Stimulated activated CD4-positive, alpha-beta T cell treated with anti-CD3 and anti-CD28 coated beads, Interleukin-4, amount 100 ng/mL, for 4 hours (primary cell): ENCODE measurements at regions not wholly inside any gene's neighbourhood (a gene's known extent, or its start where the extent isn't known, plus 50 kb on each side); places are given as distances from the start of the nearest gene placed in this dataset.

Experiments
- DNase-seq, 2 experiments: peaks; one replicate each; pipeline ENCODE4 v3.0.0-alpha.2; 2020

DNA sequence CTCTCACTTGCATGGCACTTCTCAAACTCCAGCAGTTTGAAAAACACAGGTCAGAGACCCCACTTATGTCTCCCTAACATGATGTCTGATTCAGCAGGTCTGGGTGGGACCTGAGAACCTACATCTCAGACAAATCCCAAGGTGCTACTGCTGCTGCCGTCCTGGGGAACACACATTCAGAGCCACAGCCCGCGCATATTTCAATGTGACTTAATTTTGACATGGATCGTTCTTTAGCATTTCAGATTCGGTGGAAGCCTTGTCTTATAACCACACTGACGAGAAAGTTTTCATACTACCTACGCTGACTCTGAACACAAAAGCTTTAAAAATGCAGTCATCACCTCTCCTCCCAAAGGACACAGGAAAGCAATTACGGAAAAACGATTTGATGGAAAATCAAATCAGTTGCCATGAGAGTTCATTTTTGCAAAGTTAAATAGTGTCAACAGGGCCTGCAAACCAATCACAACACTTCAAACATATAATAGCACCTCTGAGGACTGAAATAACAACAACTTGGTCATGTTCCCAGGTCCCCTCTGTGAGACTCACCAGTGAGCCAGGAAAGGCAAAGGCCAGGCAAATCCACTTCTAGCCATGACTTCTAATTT, 132.6 kb downstream of the SHANK2 start:
- no peak for DNase-seq

DNA sequence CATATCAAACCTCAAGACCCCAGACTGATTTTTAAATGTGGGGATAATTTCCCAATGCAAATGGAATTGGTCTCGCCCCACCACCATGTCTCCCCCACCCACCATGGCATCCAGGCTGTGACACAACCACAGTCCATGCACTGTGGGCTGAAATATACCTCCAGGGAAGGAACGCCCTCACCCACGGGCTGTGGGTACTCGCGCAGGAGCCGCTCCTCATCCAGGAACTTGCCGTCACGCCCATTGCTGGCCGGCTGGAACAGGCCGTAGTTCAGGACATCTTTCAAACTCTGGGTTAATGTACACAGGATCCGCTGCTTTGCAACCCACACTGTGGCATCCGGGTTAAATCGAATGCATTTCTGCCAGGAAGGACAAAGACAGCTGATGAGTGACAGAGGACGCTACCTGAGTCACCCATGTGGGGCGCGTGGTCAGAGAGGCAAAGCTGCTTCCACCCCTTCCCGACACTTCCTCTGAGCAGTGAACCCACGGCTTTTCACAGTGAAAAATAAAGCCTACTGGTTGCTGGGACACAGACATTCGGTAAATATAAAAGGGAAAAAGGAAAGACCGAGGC, 133.6 kb downstream of the SHANK2 start:
- no peak for DNase-seq

DNA sequence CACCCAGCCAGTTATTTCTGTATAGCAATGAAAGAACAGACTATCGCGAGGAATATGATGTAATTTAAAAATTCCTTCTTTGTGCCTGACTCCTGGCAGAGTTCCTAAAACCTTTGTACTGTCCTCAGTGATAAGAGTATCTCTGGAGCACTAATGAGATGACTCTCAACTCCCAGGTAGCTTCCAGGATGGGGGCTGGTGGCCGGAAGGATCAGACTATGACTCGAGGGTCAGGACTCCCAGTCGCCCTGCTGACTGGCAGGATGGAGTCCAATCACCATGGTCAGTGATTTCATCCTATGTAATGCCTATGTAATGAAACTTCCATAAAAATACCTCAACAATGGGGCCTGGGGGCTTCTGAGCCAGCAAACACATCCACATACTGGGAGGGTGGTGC, 135.1 kb downstream of the SHANK2 start:
- DNase-seq, result no peak

DNA sequence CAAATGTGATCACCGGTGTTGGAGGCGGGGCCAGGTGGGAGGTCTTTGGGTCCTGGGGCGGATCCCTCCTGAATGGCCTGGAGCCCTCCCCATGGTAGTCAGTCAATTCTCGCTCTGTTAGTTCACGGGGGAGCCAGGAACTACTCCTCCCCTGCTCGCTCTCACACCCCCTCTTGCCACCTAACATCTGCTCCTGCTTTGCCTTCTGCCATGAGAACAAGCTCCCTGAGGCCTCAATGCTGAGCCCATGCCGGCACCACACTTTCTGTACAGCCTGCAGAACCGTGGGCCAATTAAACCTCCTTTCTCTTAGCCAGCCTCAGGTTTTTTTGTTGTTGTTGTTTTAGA, 135.7 kb downstream of the SHANK2 start:
- DNase-seq, result no peak

DNA sequence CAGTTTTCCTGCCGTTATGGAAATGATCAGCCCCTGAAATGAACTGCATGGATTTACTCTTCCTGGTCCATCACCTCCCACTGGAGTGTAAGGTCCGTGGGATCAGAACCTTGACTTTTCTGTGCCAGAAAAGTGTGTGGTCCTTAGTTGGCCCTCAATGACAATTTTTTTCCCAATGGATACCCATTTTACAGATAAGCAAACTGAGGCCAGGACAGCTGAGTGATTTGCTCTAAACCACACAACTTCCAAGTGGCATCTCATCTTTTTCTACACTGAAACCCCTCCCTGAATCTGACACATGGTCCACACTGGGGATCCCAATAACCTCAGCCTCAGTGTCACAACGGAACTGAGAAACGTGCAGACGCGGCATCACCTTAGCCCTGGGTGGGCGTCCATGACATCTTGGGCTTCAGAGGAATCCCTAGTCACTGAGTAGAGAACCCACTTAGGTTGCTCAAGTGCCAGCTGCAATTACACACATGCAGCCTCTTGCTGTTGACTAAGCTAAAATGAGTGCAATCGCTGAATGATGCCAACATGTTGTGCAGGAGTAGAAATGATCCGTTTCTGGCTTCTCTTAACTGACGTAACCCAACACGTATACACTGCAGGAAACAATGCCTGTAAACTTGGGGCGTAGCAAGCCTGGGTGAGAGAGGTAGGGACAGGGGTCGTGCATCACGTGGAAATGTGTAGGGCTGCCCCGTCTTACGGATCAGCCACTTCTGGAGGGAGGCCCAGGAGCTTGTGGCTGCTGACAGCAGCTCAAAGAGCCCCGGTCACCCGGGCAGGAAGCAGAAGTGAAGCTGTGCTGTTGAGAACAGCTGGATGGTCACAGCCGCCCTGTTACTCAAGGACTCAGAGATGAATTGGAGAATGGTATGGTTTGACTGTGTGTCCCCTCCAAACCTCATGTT, 136.3 kb downstream of the SHANK2 start:
- no peak for DNase-seq

DNA sequence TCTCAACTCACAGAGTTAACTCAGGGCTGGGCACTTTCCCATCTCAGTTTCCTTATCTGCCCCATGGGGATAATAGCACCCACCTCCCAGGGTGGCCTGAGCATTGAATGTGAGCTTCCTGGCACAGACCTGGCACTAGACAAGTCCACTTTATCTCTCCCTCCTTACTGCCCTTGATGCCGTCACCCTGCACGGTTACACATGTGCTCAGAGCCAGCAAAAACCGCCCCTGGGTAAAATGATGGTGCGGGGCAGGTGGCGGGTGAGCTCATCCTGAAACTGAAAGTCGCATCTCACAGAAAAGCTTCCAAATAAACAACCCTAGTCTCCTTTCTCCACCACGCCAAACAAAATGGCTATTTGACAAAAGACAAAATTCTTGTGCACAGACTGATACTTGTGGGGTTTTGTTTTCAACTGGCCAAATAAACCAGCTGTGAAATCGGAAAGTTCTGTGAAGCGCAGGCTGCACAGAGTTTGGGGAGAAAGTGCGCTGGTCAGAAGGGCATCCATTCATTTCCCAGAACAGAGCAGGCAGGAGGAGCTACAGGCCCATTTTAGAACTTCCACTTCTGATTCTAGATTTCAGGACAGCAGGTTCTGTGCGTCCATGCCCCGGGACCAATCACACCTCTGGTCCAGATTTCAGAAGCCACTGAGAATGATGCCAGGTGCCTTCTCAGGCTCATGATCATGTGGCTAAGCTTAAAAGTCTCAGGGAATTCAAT, 138.1 kb downstream of the SHANK2 start:
- no peak for DNase-seq

DNA sequence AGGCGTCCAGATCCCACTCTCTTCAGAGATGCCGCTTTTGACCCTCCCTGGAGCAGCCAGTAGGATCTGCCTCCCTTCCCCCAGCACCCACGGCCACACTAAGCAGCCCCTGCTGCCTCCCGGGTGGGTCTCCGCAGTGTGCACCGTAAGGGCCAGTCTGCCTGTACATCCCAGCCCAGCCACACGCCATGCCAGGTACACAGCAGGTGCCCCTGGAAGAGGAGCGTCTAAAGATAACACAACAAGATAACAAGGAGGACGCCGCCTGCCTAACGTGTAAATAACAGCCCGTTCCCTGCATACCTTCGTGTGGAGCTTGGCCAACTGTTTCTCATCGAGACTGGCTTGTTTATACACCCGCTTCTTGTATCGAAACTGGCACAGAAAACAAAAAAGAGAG, 139.4 kb downstream of the SHANK2 start:
- DNase-seq, result no peak

DNA sequence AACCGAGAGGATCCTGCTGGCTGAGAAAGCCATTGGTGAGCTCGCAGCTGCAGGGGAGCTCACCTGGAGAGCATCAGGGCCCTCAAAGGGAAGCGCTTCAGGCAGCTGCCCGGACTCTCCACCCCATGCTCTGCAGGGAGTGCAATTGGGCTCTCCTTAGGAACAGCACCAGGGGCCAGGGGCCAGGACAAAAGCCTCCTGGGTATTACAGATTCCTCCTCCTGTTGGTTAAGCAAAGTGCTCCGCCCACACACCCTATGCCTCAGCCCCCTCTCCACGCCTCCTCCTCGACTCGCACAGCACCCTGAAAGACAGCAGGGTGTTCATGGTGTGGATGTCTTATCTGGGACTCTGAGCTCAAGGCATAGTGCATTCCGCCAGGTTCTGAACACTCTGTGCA, 139.9 kb downstream of the SHANK2 start:
- DNase-seq, result no peak

DNA sequence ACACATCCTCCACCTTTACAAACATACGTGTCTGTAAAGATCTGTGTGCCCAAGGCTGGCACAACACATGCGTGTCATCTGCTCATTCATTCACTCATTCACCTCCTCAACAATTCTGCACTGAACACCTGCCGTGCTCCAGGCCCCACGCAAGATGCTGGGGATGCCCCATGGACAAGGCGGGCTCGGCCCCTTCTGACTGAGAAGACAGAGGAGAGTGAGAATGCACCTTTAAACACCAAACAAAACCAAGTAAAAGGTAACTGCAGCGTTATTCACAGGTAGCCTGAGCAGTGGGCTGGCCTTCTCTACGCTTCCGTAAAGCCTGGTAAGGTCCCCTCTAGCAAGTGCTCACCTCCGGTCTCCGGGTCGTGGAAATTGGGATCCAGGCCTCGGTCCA, 142.8 kb downstream of the SHANK2 start:
- DNase-seq, result no peak

DNA sequence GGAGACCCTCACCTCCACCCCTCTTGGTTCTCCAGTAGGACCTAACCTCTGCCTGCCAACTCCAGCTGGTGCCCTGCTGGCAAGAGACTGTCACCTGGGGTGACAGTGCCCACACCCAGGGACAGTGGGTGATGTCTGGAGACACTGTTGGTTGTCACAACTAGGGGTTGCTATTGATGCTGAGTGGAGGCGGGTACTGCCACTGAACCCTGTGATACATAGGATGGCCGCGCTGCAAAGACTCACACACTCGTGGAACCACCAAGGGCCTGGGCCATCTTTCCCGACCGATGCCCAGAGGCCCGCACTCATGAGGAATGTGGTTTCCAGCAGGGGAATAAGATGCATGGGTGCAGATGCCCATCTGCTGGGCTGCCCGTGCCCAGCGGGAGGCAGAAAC, 143.2 kb downstream of the SHANK2 start:
- no peak for DNase-seq

DNA sequence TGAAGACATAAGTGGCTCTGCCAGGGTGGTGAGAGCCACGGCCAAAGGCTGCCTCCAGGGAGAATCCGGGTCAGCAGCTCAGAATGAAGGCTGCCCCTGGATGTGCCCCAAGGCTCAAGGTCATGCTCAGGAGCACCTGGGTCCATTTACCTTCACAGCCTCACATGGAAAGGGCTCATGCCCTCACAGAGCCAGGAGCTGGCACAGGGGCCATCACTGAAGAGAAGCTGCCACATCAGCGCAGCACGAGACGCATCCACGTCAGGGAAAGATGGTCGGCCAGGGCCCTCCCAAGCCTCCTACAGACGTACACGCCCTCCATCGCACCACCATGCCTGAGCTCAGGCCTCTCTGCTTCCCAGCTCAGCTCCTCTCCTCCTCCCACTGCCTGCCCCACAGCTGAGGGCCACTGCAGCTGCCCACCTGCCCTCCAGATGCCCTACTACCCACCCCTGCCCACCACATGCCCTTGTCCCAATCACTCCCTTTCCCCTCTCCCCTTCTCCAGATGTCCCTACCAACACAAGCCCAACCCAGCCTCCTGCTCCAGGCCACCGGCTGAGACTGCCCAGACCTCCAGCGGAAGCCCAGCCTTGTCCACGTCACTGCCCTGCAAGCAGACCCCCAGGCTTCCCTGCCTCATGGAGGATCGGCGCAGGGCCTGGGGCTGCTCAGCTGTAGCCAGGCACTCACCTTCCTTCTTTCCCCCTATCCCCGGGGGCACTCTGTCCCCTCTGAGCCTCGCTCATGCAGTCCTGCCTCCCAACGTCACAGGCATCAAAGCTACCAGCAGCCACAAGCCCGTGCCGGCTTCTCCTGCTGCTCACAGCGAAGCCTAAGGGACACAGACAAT, 144.1 kb downstream of the SHANK2 start:
- DNase-seq, result no peak

DNA sequence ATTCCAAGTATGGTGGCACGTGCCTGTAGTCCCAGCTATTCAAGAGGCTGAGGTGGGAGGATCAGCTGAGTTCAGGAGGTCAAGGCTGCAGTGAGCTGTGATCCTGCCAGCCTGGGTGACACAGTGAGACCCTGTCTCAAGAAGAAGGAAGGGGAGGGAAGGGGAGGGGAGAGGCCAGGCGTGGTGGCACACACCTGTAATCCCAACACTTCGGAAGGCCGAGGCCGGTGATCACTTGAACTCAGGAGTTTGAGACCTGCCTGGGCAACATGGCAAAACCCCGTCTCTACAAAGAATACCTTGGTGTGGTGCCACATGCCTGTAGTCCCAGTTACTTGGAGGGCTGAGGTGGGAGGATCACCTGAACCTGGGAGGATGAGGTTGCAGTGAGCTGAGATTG, 145.7 kb downstream of the SHANK2 start:
- DNase-seq, result no peak

DNA sequence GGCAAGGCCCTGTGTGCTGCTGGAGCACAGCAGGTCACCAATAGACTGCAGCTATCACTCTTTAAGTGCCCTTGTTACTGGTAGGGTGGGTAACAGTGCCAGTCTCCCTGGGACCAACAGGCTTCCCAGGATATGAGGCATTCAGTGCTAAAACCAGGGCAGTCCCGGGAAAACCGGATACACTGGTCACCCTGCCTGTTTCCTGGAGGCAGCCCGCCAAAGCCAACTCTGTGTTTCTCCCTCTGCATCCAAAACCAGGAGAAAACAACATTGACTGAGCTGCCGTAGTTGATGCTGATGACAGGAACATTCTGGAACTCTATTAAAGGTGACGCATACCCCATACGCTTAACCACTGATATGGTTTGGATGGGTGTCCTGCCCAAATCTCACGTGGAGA, 149.1 kb downstream of the SHANK2 start:
- no peak for DNase-seq

DNA sequence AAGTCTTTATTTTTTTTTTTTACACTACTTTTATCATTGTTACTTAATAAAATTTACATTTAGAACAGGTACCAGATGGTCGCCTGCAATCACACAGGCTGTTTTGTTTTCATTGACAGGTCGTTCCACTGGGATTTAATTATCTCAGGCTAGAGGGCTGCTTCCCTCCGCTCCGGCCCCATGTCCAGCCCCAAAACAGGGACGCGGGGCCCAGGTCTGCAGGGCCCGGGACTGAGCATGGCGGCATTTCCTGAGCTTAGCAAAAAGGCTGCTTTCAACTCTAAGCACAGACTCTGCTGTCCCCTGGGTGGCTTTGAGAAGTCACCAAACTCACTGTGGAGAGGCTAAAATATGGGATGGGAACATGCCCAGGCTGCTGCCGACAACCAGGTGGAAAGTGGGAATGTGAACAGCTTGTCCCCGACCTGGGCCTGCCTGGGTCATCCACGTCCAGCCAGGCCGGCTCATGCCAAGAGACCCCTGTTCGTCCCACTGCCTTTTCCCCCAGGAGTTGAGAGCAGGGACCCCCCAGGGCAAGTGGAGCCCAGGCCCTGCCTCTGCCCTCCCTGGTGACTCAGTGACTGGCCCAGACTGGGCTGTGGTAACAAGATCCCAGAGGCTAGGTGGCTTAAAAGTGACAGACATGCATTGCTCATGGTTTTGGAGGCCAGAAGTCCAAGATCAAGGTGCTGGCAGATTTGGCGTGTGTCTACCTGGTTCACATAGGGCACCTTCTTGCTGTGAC, 150.0 kb downstream of the SHANK2 start:
- DNase-seq, result no peak

DNA sequence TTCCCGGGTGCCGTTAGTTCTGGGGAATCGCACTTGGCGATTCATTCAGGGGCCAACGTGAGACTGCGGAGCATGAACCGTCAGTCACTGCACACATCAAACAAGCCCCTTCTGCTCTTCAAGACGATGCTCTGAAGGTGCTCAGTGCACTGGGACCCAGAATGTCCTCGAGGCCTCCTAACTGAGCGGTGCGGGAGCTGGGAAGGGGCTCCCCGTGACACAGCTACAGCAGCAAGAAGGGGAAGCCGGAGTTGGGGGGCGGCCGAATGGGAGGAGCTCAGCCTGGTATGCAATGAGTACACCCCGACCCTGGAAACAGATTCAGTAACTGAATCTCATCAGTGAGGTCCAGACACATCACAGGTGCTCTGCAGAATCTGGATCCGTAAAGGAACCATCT, 150.8 kb downstream of the SHANK2 start:
- no peak for DNase-seq

DNA sequence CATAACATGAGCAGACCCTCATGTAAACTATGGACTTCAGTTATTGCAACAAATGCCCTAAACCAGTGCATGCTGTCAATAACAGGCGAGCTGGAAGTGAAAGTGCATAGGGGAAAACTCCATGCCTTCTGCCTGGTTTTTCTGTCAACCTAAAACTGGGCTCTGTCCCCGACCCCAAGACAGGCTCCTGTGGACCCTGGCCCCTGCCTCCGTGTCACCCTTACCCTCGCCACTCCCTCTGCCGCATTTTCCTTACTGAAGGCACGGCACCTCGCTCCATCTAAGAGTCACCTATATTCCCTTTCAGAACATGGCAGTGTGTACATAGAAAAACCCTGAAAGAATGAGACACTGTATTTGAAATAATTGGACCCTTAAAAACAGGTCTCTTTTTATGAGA, 151.3 kb downstream of the SHANK2 start:
- DNase-seq, result no peak

DNA sequence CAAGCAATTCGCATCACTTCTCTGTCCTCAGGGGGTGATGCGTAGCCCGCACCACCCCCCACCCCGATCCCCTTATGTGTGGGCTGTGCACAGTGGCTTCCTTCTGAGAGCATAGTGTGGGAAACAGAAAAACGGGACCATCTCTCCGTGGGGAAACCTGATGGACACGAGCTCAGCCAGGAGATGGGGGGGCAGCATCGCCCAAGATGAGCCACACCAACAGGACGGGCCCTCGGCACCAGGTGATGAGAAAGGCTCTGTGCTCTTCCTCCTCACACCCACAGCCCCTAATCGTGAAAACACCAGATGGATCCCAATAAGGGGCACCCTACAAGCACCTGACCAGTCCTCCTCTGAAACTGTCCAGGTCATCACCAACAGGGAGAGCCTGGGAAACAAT, 153.6 kb downstream of the SHANK2 start:
- DNase-seq, result no peak

DNA sequence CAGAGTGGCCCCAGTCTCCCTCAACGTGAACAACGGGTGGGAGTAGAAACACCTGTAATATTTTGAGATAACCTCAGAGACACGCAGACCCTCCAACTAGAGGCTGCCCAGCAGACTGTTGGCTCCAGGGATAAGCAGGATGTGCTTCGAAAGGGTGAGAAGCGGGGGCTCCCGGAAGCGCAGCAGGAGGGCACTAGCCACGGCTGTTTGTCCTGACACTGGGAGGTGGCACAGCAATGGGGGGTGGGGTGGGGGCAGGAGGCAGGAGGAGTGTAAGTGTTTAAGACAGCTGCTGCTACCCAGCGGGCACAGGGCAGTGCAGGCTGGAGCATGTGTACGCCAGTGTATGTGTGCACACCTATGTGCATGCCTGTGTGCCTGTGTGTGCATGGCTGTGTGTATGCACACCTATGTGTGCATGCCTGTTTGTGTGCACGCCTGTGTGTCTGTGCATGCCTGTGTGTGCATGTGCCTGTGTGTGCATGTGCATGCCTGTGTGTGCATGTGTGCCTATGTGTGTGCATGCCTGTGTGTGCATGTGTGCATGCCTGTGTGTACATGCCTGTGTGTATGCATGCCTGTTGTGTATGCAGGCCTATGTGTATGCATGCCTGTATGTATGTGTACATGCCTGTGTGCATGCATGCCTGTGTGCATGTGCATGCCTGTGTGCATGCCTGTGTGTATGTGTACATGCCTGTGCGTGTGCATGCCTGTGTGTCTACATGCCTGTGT, 154.7 kb downstream of the SHANK2 start:
- DNase-seq, result no peak

DNA sequence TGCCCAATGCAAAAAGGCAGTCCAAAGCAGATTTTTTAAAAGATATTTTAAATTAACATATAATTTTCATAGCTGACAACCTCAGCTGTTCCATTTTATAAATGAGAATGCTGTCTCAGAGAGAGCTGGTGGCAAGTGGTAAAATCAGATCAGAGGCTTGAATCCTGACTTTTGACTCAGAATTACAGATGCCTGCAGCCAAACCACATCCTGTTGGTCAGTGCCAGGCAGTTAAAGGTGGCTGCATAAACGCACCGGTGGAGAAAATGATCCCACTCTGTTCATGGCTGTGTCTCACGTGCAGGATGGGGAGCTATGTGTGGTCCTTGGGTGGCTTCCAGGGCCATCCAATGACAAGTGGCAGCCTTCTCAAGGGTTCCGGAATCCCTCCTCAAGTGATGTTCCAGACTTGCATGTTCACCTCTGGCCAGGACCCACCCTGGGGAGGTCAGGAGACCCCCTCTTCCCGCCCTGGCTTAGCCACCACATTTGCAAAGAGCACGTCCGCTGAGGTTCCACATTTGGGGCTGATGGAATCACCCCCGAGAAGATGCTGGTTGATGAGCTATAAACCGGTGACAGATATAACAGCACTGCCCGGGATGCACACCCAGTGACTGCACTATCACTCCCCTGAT, 155.5 kb downstream of the SHANK2 start:
- no peak for DNase-seq

DNA sequence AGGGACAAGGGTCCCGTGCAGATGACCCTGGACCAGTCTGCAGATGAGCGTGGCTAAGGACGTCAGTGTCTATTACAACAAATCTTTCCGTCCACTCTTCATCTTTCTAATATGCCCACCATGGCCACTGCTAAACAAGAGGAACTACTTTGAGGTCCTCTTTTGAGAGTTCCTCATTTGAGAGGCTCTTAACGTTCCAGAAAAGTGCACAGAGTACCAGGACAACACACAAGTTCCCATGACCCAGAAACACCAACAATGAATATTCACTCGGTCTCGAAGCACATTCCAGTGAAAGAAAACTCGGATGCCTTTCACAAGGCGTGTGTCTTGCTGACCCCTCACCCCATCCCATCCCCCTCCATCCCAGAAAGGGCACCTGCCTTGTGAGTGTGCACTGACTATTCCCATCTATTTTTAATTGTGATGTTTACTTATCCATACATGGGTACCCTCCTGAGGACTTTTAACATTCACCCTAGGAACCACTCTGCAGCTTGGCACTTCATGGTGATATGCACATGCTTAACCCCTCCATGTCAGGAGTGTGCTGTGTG, 157.0 kb downstream of the SHANK2 start:
- no peak for DNase-seq
